Activated naive CD8-positive, alpha-beta T cell treated with anti-CD3 and anti-CD28 coated beads, Interleukin-2, amount 50 U/mL, for 24 hours (primary cell): ENCODE measurements at regions not wholly inside any gene's neighbourhood (a gene's known extent, or its start where the extent isn't known, plus 50 kb on each side); places are given as distances from the start of the nearest gene placed in this dataset.
"Not testable (repeated sequence)": the region's sequence is repeated elsewhere in the genome, so short reads cannot be mapped to it uniquely, and the experiment has no call there.

ENCODE experiments used
- ATAC-seq: fragments of 150-1000 bp; cut with Tn5 transposase; one replicate; pipeline ENCODE4 v1.10.0; 2021
- DNase-seq: peaks from one replicate; pipeline ENCODE4 v3.0.0; 2021
- H3K27ac Mint-ChIP-seq: one replicate; pipeline ENCODE4 v1.8.0; 2021; ENCODE audit warnings: mild to moderate bottlenecking, mixed read lengths
- H3K27me3 Mint-ChIP-seq: one replicate; pipeline ENCODE4 v1.8.0; 2021; ENCODE audit warnings: mixed read lengths
- H3K36me3 Mint-ChIP-seq: one replicate; pipeline ENCODE4 v1.8.0; 2021; ENCODE audit warnings: low read depth, mixed read lengths
- H3K4me1 Mint-ChIP-seq: one replicate; pipeline ENCODE4 v1.8.0; 2021; ENCODE audit warnings: mixed read lengths
- H3K4me3 Mint-ChIP-seq: one replicate; pipeline ENCODE4 v1.8.0; 2021; ENCODE audit warnings: mild to moderate bottlenecking, moderate library complexity, mixed read lengths
- H3K9me3 Mint-ChIP-seq: one replicate; pipeline ENCODE4 v1.8.0; 2021; ENCODE audit warnings: mixed read lengths

DNA sequence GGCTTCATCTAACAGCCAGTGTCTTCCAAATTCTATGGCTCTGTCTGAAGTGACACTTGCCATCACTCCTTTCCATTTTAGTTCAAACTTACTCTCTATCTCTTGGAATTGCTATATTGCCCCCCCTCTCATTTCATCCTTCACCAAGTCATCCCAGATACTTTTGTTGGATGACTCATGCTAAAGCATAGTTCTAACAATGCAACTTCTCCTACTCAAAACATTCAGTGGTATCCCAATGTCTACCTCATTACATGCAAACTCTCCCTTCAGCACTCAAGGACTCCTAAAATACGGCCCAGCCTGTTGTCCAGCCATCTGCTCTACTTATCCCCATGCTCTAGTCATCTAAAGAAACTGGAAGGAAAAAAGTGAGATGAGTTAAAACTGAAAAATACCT lies 171.6 kb downstream of the RASEF start:
- DNase-seq: no peak
- Mint-ChIP-seq H3K27me3 (no peaks in the 10 kb centered on the region), H3K4me1 (no peaks in the 10 kb centered on the region), H3K4me3 (no peak overlapping the region), H3K9me3 (no peaks in the 10 kb centered on the region), H3K36me3 (no peaks in the 10 kb centered on the region), H3K27ac (no peak overlapping the region)
- ATAC-seq: no peak

DNA sequence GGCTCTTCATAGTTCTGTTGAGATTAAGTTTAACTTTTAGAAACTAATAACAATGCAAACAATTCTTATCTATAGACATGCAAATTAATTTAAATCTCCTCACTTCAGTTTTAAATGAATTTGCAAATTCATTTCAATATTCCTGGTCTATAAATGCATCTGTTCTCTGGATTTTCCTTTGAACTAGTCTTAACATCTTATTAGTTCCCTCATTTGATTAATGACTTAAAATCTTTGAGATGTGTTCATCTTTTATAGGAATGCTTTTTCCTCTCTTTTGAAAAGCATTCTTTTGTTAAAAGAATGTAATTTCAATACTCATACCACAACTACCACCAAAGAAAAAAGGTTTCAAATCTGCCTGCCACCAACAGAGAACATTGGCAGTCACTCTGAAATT lies 169.4 kb downstream of the RASEF start:
- Mint-ChIP-seq H3K36me3 (no peaks in the 10 kb centered on the region), H3K27me3 (no peaks in the 10 kb centered on the region), H3K9me3 (no peaks in the 10 kb centered on the region), H3K4me1 (no peaks in the 10 kb centered on the region), H3K27ac (no peak overlapping the region), H3K4me3 (no peak overlapping the region)
- DNase-seq (no peak), ATAC-seq (no peak)

DNA sequence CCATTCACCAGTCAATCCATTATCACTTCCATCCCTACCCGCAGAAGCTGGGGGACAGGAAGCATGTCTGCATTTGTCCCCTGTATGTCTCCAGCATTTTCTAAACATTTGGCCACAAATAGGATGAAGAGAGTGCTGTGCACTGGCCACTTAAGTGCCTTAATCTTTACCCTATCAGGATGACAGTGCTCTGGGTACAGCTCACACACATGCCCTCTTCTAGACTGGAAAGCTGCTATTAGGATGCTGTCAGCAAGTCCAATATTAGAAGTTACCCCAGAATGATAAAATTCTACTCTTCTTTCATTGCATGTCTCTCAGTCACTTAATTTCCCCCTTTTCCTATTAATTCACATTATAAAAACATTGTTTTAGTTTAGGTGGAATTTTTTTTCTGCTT lies 168.4 kb downstream of the RASEF start:
- Mint-ChIP-seq H3K9me3 (no peaks in the 10 kb centered on the region), H3K4me3 (no peak overlapping the region), H3K27ac (no peak overlapping the region), H3K4me1 (no peaks in the 10 kb centered on the region), H3K36me3 (no peaks in the 10 kb centered on the region), H3K27me3 (no peaks in the 10 kb centered on the region)
- DNase-seq (no peak), ATAC-seq (no peak)

- Mint-ChIP-seq H3K36me3 (no peaks in the 10 kb centered on the region), H3K9me3 (no peaks in the 10 kb centered on the region), H3K27me3 (no peaks in the 10 kb centered on the region), H3K4me3 (no peak overlapping the region), H3K4me1 (no peaks in the 10 kb centered on the region), H3K27ac (no peak overlapping the region)
- ATAC-seq: no peak
- no peak for DNase-seq
Observed at GRCh38 chr9:82894961-82895821, 167.8 kb downstream of the RASEF start.

DNA sequence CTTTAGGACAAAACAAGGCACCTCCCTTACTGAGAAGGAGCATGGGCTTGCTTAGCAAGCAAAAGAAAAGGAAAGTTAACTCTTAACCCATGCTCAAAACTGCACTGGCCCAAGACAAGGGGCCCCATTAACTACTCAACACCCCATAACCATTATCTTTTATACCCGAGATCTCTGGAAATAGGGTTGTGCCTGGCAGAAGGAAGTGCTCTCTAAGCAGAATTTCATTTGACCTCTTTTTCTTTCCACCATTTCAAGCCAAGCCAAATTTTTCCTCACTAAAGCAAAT lies 167.2 kb downstream of the RASEF start:
- Mint-ChIP-seq H3K4me3 (no peak overlapping the region), H3K4me1 (no peaks in the 10 kb centered on the region), H3K36me3 (no peaks in the 10 kb centered on the region), H3K27me3 (no peaks in the 10 kb centered on the region), H3K27ac (no peak overlapping the region), H3K9me3 (no peaks in the 10 kb centered on the region)
- ATAC-seq (no peak), DNase-seq (no peak)

DNA sequence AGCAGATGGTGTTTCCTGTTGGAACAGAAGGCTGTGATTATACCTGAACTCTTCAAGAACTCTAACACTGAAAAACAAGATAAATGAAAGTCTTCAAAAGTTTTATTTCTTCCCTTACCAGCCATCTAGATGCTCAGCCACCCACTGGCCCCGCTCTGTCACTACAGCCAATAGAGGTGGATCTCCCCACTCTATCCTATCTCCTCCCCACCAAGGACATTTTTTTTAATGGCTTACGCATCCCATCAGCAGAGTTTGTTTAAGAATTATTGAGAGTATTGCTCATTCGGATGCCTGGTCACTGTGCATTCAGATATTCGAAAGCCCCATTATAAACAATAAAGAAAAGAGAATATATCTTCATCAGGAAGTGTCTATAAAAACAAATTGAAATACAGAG lies 159.4 kb downstream of the RASEF start:
- Mint-ChIP-seq H3K4me1 (no peaks in the 10 kb centered on the region), H3K36me3 (no peaks in the 10 kb centered on the region), H3K27ac (no peak overlapping the region), H3K4me3 (no peak overlapping the region), H3K9me3 (no peaks in the 10 kb centered on the region), H3K27me3 (no peaks in the 10 kb centered on the region)
- ATAC-seq (no peak), DNase-seq (no peak)

- Mint-ChIP-seq H3K36me3 (peaks cover 5% of the 10 kb centered on the region), H3K27ac (no peak overlapping the region), H3K4me1 (no peaks in the 10 kb centered on the region), H3K4me3 (no peak overlapping the region), H3K27me3 (no peaks in the 10 kb centered on the region), H3K9me3 (peaks cover 20% of the 10 kb centered on the region)
- ATAC-seq (no peak), DNase-seq (no peak)
Observed at GRCh38 chr9:82911996-82912395, 150.9 kb downstream of the RASEF start.

- ATAC-seq (no peak), DNase-seq (no peak)
- peaks cover 5% of the 10 kb centered on the region for H3K36me3 Mint-ChIP-seq
- no peak overlapping the region for H3K4me3 Mint-ChIP-seq
- no peaks in the 10 kb centered on the region for H3K27me3 Mint-ChIP-seq
- H3K9me3 Mint-ChIP-seq: peaks cover 22% of the 10 kb centered on the region
- no peak overlapping the region for H3K27ac Mint-ChIP-seq
- no peaks in the 10 kb centered on the region for H3K4me1 Mint-ChIP-seq
Observed at GRCh38 chr9:82912645-82913044, 150.3 kb downstream of the RASEF start.

- ATAC-seq, DNase-seq, H3K27ac Mint-ChIP-seq, H3K4me1 Mint-ChIP-seq, H3K4me3 Mint-ChIP-seq, H3K36me3 Mint-ChIP-seq, H3K27me3 Mint-ChIP-seq: not testable (repeated sequence)
- peaks cover 22% of the 10 kb centered on the region for H3K9me3 Mint-ChIP-seq
Observed at GRCh38 chr9:82916238-82916637, 146.7 kb downstream of the RASEF start.

DNA sequence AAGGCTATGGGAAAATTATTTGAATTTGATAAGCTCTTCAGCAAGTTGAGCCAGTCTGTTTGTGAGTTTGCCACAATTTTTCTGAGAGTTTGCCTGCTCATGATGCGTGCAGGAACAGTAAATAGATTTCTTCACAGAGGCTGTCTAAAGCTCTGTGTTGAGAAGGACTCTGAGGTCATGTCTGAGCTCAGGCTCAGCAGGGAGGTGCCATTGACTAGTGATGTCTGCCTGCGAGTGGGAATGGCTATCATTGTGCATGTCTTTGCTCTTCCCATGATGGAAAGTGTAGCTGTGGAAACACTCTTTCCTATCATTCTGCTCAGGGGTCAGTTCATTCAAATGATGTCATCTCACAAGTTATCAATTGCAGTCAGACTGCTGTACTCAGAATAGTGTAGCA lies 142.8 kb downstream of the RASEF start:
- no peaks in the 10 kb centered on the region for H3K27me3 Mint-ChIP-seq
- H3K9me3 Mint-ChIP-seq: peaks cover 17% of the 10 kb centered on the region
- DNase-seq: no peak

GRCh38 chr9:82922686-82923085 lies 140.3 kb downstream of the RASEF start:
- Mint-ChIP-seq H3K4me3 (no peak overlapping the region), H3K36me3 (no peaks in the 10 kb centered on the region), H3K27me3 (no peaks in the 10 kb centered on the region), H3K9me3 (no peaks in the 10 kb centered on the region), H3K4me1 (no peaks in the 10 kb centered on the region), H3K27ac (no peak overlapping the region)
- ATAC-seq (no peak), DNase-seq (no peak)

More for the DNA sequence above, 142.8 kb downstream of the RASEF start:
- ATAC-seq: no peak
- Mint-ChIP-seq H3K4me3 (no peak overlapping the region), H3K4me1 (no peaks in the 10 kb centered on the region), H3K27ac (no peak overlapping the region), H3K36me3 (peaks cover 5% of the 10 kb centered on the region)

DNA sequence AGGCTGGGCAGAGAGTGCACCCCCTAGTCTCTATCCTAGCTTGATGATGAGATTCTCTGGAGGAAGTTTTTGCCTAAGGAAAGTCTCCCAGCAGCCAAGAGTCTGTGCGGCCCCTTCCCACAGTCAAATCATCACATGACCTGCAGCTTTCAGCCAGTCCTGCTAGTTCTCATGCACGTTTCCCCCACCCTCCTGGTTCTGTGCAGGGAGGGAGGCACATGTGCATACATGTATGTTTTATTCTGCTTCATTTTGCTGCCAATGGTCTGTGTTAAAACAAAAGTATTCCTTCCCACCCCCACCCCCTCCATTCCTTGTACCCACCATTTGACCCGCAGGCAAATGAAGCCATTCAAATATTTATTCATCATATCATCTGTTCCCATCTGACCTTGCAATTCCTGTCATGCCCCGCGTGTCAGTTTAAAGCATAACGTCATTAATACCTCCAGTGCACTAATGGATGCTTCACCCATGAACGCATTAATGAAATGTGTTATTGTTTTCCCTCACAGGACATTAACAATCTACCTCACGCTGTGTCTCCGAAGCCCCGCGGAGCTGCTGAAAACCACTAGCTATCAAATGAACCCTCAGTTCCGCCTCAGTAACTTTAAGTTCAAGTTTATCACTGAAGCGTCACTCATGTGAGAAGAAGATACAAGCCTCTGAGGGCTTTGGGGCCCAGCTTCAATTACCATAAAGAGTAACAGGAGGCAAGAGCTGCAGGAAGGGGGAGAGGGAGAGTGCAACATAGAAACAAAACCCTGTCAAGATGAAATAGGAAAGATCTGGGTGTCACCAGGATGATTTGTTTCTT lies 139.6 kb downstream of the RASEF start:
- Mint-ChIP-seq H3K4me1 (no peaks in the 10 kb centered on the region), H3K36me3 (no peaks in the 10 kb centered on the region), H3K27me3 (no peaks in the 10 kb centered on the region), H3K4me3 (no peak overlapping the region), H3K9me3 (no peaks in the 10 kb centered on the region), H3K27ac (no peak overlapping the region)
- ATAC-seq (no peak), DNase-seq (no peak)

DNA sequence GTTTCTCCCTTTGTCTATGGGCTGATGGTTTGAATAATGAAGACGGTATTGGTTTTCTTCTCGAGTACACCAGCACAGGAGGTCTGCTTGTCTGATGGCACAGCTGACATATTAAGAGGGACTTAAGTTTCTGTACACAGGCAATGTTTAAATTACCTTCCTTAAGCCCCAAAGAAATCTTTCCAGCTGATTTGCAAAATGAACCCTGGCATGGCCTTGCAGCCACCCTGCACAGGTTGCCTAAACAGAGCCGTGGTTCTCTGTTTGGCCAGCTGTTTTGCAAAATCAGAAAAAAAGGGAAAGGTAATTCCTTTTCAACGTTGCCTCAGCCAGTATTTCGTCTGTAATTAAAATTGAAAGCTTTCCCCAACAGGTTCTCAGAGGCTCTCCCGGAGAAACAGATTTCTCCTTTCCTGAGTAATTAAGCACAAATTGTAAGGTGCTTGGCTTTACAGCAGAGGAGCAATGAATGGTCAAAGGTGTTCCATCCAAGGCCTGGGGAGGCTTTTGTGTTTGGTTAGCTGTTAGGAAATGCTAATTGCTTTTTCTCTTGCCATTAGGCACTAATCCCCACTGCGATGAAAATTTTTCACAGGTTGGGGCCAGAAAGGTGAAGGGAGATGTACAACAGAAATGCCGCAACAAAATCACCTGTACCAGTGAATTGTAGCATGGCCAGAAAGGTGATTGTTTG lies 138.9 kb downstream of the RASEF start:
- no peak overlapping the region for H3K4me3 Mint-ChIP-seq
- no peak for ATAC-seq
- H3K27ac Mint-ChIP-seq: no peak overlapping the region
- DNase-seq: no peak
- no peaks in the 10 kb centered on the region for H3K36me3 Mint-ChIP-seq
- H3K4me1 Mint-ChIP-seq: no peaks in the 10 kb centered on the region
- H3K9me3 Mint-ChIP-seq: no peaks in the 10 kb centered on the region
- no peaks in the 10 kb centered on the region for H3K27me3 Mint-ChIP-seq
